ENCODE measurements at regions not wholly inside any gene's neighbourhood (a gene's known extent, or its start where the extent isn't known, plus 50 kb on each side); places are given as distances from the start of the nearest gene placed in this dataset.

DNA sequence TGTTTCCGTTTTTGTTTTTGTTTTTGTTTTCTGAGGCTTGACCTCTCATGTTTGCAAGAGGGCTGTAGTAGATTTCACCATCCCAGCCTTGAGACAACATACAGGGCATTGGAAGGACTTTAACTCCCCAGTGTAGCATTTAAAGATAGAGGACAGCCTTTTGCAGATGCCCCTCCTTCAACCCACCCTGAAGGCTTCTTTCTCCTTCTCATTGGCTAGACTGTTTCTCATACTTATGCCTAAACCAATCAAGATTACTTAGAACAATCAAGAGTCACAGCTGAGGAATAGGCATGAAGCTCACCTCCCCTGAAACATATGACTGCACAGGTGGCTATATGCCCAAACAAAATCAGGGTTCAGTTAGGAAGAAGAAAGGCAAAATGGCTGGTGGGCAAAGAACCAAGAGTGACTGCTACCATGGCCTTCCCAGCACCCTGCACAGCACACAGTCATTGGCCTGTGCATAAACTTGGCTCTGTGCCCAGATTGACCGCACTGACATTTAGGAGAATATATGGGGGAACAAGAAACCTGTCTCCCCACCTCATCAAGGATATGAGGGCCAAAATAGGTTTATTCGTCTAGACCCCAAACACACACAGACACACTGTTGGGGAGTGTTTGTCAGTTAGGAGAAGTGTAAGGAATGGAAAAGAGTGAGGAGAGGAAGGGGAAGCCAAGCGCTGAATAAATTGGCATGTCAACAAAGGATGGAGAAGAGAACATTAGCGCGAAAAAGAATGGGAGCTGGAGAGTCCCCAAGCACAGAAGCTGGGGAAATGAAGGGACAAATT is 137.3 kb upstream of the RANBP3L start:
- no peak for DNase-seq (ENCODE audit: low spot score in 2 of 2)
- Histone ChIP-seq H3K27me3 (no peaks in the 10 kb centered on the region), H3K9me3 (no peaks in the 10 kb centered on the region), H3K27ac (no peak overlapping the region), H3K4me1 (peaks cover 0 to 2% (median 0%) of the 10 kb centered on the region in 4 donors), H3K36me3 (no peaks in the 10 kb centered on the region), H3K4me3 (no peak overlapping the region)
- 51 to 62% methylated on average over 6 of the region's 6 CpGs for WGBS, 2 donors
- TF ChIP-seq POLR2A (IDR thresholded peaks at IDR 0.05) = no peak
- TF ChIP-seq, protein P1, sequence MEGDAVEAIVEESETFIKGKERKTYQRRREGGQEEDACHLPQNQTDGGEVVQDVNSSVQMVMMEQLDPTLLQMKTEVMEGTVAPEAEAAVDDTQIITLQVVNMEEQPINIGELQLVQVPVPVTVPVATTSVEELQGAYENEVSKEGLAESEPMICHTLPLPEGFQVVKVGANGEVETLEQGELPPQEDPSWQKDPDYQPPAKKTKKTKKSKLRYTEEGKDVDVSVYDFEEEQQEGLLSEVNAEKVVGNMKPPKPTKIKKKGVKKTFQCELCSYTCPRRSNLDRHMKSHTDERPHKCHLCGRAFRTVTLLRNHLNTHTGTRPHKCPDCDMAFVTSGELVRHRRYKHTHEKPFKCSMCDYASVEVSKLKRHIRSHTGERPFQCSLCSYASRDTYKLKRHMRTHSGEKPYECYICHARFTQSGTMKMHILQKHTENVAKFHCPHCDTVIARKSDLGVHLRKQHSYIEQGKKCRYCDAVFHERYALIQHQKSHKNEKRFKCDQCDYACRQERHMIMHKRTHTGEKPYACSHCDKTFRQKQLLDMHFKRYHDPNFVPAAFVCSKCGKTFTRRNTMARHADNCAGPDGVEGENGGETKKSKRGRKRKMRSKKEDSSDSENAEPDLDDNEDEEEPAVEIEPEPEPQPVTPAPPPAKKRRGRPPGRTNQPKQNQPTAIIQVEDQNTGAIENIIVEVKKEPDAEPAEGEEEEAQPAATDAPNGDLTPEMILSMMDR (IDR thresholded peaks at IDR 0.05) = no peak
- no peak for TF ChIP-seq EP300 (IDR thresholded peaks at IDR 0.05)

DNA sequence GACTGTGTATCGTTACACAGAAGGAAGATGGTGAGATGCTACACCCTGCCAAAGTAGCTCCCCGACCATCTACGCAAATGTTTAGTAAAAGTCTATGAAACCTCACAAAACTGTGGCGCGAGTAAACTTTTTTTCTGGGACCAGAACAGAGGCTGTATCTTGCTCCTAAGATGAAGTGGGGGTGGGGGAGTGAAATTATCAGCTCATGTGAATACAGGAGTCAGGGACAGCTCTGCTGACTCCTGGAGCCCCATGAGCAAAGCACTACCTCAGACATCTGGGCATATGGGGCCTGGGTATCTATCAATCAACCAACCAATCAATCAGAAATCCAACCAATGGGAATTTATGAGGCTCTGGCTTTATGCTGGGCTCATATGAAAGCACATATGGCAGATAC is 138.6 kb upstream of the RANBP3L start:
- H3K27ac ChIP-seq = no peak overlapping the region
- WGBS, 2 donors = 93% methylated on average over 5 of the region's 5 CpGs
- no peak overlapping the region for H3K4me3 ChIP-seq
- peaks cover 0 to 15% (median 0%) of the 10 kb centered on the region in 4 donors for H3K4me1 ChIP-seq
- TF ChIP-seq EP300 (IDR thresholded peaks at IDR 0.05) (no peak), POLR2A (IDR thresholded peaks at IDR 0.05) (no peak)
- TF ChIP-seq, protein P1 (IDR thresholded peaks at IDR 0.05) = no peak
- no peak for DNase-seq (ENCODE audit: low spot score in 2 of 2)
- no peaks in the 10 kb centered on the region for H3K36me3 ChIP-seq
- no peaks in the 10 kb centered on the region for H3K9me3 ChIP-seq
- H3K27me3 ChIP-seq = no peaks in the 10 kb centered on the region

DNA sequence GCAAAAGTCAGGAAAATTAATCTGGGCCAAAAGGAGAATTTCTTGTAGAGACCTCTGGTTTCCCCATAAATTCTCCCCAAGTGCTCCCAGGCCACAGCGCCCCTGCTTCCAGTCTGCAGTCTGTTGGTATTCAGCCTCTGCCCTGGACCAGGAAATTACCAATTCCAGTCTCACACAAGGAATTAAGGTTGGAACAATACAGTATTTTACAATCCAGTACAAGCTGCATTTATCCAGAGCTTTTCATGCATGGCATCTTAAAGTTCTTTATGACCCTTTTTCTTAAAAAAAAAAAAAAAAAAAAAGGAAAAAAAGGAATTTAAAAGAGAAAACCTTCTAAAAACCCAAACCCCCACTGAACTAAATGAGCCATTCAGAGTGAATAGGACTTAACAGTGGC is 139.6 kb upstream of the RANBP3L start:
- no peaks in the 10 kb centered on the region for H3K27me3 ChIP-seq
- no peaks in the 10 kb centered on the region for H3K36me3 ChIP-seq
- DNase-seq (ENCODE audit: low spot score in 2 of 2) = no peak
- H3K4me1 ChIP-seq = peaks cover 0 to 18% (median 0%) of the 10 kb centered on the region in 4 donors
- no peak overlapping the region for H3K4me3 ChIP-seq
- H3K9me3 ChIP-seq = no peaks in the 10 kb centered on the region
- H3K27ac ChIP-seq = no peak overlapping the region
- WGBS, 2 donors = 56 to 62% methylated on average over 1 of the region's 1 CpG
- TF ChIP-seq, protein P1 (IDR thresholded peaks at IDR 0.05) = no peak
- no peak for TF ChIP-seq POLR2A (IDR thresholded peaks at IDR 0.05)
- TF ChIP-seq EP300 (IDR thresholded peaks at IDR 0.05) = no peak

DNA sequence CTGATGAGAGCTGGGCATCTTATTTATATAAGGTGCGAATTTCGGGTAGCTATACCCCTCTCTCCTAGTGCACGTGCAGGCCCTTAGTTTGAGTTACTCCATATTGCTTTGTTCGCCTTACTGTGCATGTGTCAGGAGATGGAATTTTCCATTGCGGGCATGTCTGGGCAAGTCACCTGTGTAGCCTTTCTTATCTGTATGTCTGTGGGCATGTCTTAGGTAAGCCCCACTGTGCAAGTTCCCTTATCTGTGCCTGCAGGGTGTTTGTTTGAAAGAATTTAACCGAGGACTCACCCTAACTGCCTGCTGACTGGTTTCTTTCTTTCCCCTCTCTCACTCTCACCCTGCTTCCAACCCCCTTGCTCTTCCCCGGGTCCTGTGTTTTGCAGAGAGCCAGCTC is 140.7 kb upstream of the RANBP3L start:
- H3K4me3 ChIP-seq = no peak overlapping the region
- no peaks in the 10 kb centered on the region for H3K36me3 ChIP-seq
- no peaks in the 10 kb centered on the region for H3K9me3 ChIP-seq
- no peak for DNase-seq (ENCODE audit: low spot score in 2 of 2)
- no peaks in the 10 kb centered on the region for H3K27me3 ChIP-seq
- TF ChIP-seq, protein P1 (IDR thresholded peaks at IDR 0.05) = no peak
- no peak for TF ChIP-seq EP300 (IDR thresholded peaks at IDR 0.05)
- no peak overlapping the region for H3K27ac ChIP-seq
- peaks cover 0 to 18% (median 0%) of the 10 kb centered on the region in 4 donors for H3K4me1 ChIP-seq
- 82 to 83% methylated on average over 7 of the region's 7 CpGs for WGBS, 2 donors

DNA sequence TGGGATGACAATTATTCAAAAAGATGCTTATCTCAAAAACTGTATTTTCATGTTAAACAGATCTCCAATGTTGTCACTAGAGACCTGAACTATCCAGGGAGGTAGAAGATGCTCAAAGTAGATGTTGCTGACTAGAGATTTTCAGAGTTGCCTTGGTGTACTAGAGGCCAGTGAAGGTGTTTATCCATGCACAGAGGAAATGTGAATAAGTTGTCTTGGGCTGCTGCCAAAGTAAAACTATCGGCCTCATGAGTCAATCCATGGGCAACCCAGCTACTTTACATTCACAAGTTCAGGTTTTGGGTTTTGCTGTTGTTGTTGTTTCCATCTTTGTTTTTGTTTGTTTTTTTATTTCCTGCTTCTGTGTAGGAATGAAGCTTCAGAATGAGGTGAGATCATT is 141.1 kb upstream of the RANBP3L start:
- TF ChIP-seq, protein P1 (IDR thresholded peaks at IDR 0.05) = no peak
- TF ChIP-seq EP300 (IDR thresholded peaks at IDR 0.05) (no peak), POLR2A (IDR thresholded peaks at IDR 0.05) (no peak)
- Histone ChIP-seq H3K9me3 (no peaks in the 10 kb centered on the region), H3K4me3 (no peak overlapping the region), H3K27me3 (no peaks in the 10 kb centered on the region), H3K27ac (no peak overlapping the region), H3K36me3 (no peaks in the 10 kb centered on the region), H3K4me1 (peaks cover 0 to 18% (median 0%) of the 10 kb centered on the region in 4 donors)
- WGBS, 2 donors = 42 to 46% methylated on average over 1 of the region's 1 CpG
- DNase-seq (ENCODE audit: low spot score in 2 of 2) = no peak

All from tibial nerve (tissue), 4 donors.